Vagina (tissue), 2 donors: ENCODE measurements at regions not wholly inside any gene's neighbourhood (a gene's known extent, or its start where the extent isn't known, plus 50 kb on each side); places are given as distances from the start of the nearest gene placed in this dataset.
"Not testable (repeated sequence)": the region's sequence is repeated elsewhere in the genome, so short reads cannot be mapped to it uniquely, and the experiment has no call there.

ENCODE experiments used
- POLR2A ChIP-seq, 2 donors: fragments of 450-650 bp; IDR thresholded peaks; one replicate each; pipeline ENCODE4 v1.6.1; 2017; ENCODE audit warnings: antibody characterized with exemption in 2 of 2, mild to moderate bottlenecking in 2 of 2, moderate library complexity in 2 of 2
- TF ChIP-seq, protein P1 (sequence below), 3 experiments: fragments of 450-650 bp in 2 of 3; fragments of 200-600 bp in 1 of 3; sonication (generic) in 1 of 3; IDR thresholded peaks; one replicate each; pipeline ENCODE4 v1.5.1; 2017 to 2019; ENCODE audit warnings: antibody characterized with exemption in 3 of 3, mild to moderate bottlenecking in 2 of 3, moderate library complexity in 2 of 3

DNA sequence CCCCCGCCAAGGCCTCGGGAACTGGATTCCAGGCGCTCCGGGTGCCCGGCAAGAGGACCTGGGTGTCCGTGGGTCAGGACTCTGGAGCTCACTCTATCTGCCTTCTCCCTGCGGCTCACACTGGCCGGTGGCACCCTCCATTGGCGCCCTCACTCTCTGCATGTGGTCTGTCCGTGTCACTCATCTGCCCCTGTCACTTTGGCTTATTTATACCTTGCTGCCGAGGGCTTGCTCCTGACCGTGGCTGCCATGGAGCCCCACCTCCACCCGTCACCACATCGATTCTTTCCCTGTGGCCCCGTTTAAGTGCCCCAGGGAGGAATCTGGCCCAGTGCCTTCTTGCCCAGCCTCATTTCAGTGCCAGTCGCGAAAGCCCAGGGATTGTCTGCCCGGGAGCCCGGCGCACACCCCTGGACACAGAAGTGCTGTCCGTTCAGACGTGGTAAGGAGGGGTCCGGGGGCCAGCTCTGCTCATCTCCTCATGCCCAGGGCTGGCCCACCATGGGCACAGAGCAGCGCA, 113.5 kb downstream of the NPIPB11 start:
- TF ChIP-seq, protein P1, sequence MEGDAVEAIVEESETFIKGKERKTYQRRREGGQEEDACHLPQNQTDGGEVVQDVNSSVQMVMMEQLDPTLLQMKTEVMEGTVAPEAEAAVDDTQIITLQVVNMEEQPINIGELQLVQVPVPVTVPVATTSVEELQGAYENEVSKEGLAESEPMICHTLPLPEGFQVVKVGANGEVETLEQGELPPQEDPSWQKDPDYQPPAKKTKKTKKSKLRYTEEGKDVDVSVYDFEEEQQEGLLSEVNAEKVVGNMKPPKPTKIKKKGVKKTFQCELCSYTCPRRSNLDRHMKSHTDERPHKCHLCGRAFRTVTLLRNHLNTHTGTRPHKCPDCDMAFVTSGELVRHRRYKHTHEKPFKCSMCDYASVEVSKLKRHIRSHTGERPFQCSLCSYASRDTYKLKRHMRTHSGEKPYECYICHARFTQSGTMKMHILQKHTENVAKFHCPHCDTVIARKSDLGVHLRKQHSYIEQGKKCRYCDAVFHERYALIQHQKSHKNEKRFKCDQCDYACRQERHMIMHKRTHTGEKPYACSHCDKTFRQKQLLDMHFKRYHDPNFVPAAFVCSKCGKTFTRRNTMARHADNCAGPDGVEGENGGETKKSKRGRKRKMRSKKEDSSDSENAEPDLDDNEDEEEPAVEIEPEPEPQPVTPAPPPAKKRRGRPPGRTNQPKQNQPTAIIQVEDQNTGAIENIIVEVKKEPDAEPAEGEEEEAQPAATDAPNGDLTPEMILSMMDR (IDR thresholded peaks at IDR 0.05): not testable (repeated sequence)
- TF ChIP-seq POLR2A (IDR thresholded peaks at IDR 0.05): not testable (repeated sequence)
